ENCODE measurements at regions not wholly inside any gene's neighbourhood (a gene's known extent, or its start where the extent isn't known, plus 50 kb on each side); places are given as distances from the start of the nearest gene placed in this dataset.

- Histone ChIP-seq H2BK12ac (ENCODE audit: insufficient read length, low read depth, low read length) (no peak overlapping the region), H3K4me1 (ENCODE audit: insufficient read depth, low read length) (no peaks in the 10 kb centered on the region), H3K23me2 (ENCODE audit: insufficient read length, low read depth, low read length, poor library complexity, severe bottlenecking) (no peaks in the 10 kb centered on the region), H2BK20ac (ENCODE audit: low read depth, low read length, poor library complexity, severe bottlenecking) (no peak overlapping the region), H3K27me3 (ENCODE audit: insufficient read depth, low read length) (no peaks in the 10 kb centered on the region), H3K79me2 (ENCODE audit: insufficient read depth, low read length) (no peaks in the 10 kb centered on the region), H3K27ac (ENCODE audit: insufficient read length, low read depth, low read length) (no peak overlapping the region), H3K4ac (ENCODE audit: low read depth, low read length) (no peak overlapping the region), H4K91ac (ENCODE audit: insufficient read length, low read depth, low read length) (no peak overlapping the region), H2AFZ (ENCODE audit: low read length) (no peak overlapping the region), H3K56ac (ENCODE audit: insufficient read length, low read depth, low read length) (no peak overlapping the region), H3T11ph (ENCODE audit: low read length) (no peak overlapping the region), H2BK5ac (ENCODE audit: insufficient read length, low read length) (no peak overlapping the region), H2AK5ac (ENCODE audit: insufficient read length, low read length) (no peak overlapping the region), H3K23ac (ENCODE audit: insufficient read length, low read depth, low read length) (no peak overlapping the region), H4K20me1 (ENCODE audit: control insufficient read depth, insufficient read depth, insufficient read length) (no peaks in the 10 kb centered on the region), H4K8ac (replicated peaks; ENCODE audit: insufficient read length, low read depth, low read length) (no peak overlapping the region), H3K14ac (ENCODE audit: insufficient read depth, low read length) (no peak overlapping the region), H3K9ac (ENCODE audit: extremely low read depth, insufficient read length, low read length) (no peak overlapping the region), H3K4me2 (ENCODE audit: insufficient read depth, insufficient read length, low read length) (no peak overlapping the region), H4K5ac (ENCODE audit: insufficient read length, low read depth, low read length) (no peak overlapping the region), H2BK15ac (ENCODE audit: low read depth, low read length) (no peak overlapping the region), H2BK120ac (ENCODE audit: low read depth, low read length, poor library complexity, severe bottlenecking) (no peak overlapping the region), H3K79me1 (ENCODE audit: insufficient read depth, low read depth, low read length, poor library complexity, severe bottlenecking) (no peaks in the 10 kb centered on the region), H3K9me3 (ENCODE audit: control insufficient read depth, low read depth, low read length) (no peaks in the 10 kb centered on the region), H3K18ac (ENCODE audit: insufficient read length, low read depth, low read length) (no peak overlapping the region)
- Mint-ChIP-seq H3K27ac (no peak overlapping the region), H3K4me1 (peaks cover 12 to 16% of the 10 kb centered on the region in 2 experiments), H3K27me3 (ENCODE audit: low read depth) (no peaks in the 10 kb centered on the region), H3K4me3 (no peak overlapping the region), H3K36me3 (ENCODE audit: insufficient read depth in 1 of 3, low read depth in 3 of 3) (no peaks in the 10 kb centered on the region), H3K9me3 (no peaks in the 10 kb centered on the region)
- WGBS (ENCODE audit: extremely low coverage, insufficient read length, low lambda C conversion rate) = no CpG with 5 or more reads among the region's 2 CpGs
- no peak for DNase-seq
- TF ChIP-seq CTCF (conservative IDR thresholded peaks at IDR 0.05) = no peak
Observed at GRCh38 chr11:95699631-95700470, 89.7 kb downstream of the FAM76B start.
